CD4-positive, CD25-positive, alpha-beta regulatory T cell (primary cell): ENCODE measurements at regions not wholly inside any gene's neighbourhood (a gene's known extent, or its start where the extent isn't known, plus 50 kb on each side); places are given as distances from the start of the nearest gene placed in this dataset.

Experiments used
- ATAC-seq, 2 donors: fragments of 150-1000 bp; cut with Tn5 transposase; one replicate each; pipeline ENCODE4 v1.10.0; 2021; ENCODE audit warnings: low read depth in 2 of 2, moderate number of reproducible peaks in 2 of 2, moderate library complexity in 1 of 2
- DNase-seq, 3 donors: peaks; one replicate each; pipeline versions ENCODE4 v3.0.0 to v3.0.0-alpha.2; 2012 to 2022; ENCODE audit warnings: mixed read lengths in 1 of 3
- H3K27ac ChIP-seq: one replicate; pipeline ENCODE4 v1.7.0; 2013; ENCODE audit warnings: mild to moderate bottlenecking, low read length; ENCODE audit not compliant: insufficient read depth, poor library complexity, severe bottlenecking
- H3K27me3 ChIP-seq: one replicate; pipeline ENCODE4 v1.7.0; 2013; ENCODE audit warnings: low read length; ENCODE audit not compliant: control insufficient read depth, insufficient read depth
- H3K36me3 ChIP-seq: one replicate; pipeline ENCODE4 v1.7.0; 2013; ENCODE audit warnings: mild to moderate bottlenecking, low read length, moderate library complexity; ENCODE audit not compliant: control insufficient read depth, insufficient read depth
- H3K4me1 ChIP-seq: 2 replicates; pipeline ENCODE4 v1.7.0; 2013; ENCODE audit warnings: mild to moderate bottlenecking, low read length; ENCODE audit not compliant: insufficient read depth, control insufficient read depth, poor library complexity, severe bottlenecking
- H3K4me3 ChIP-seq: one replicate; pipeline ENCODE4 v1.7.0; 2013; ENCODE audit warnings: low read depth, mild to moderate bottlenecking, low read length, moderate library complexity
- H3K9me3 ChIP-seq, 2 experiments: 1 replicate in 1 of 2; 2 replicates in 1 of 2; pipeline ENCODE4 v1.7.0; 2013; ENCODE audit warnings: low read length in 2 of 2, mild to moderate bottlenecking in 1 of 2, moderate library complexity in 1 of 2; ENCODE audit not compliant: control insufficient read depth in 2 of 2
- H3K27ac Mint-ChIP-seq, 3 donors: one replicate each; pipeline ENCODE4 v1.8.0; 2020 to 2022; ENCODE audit warnings: mild to moderate bottlenecking in 3 of 3, mixed read lengths in 3 of 3, moderate library complexity in 2 of 3
- H3K27me3 Mint-ChIP-seq: one replicate; pipeline ENCODE4 v1.8.0; 2022; ENCODE audit warnings: mild to moderate bottlenecking, mixed read lengths
- H3K36me3 Mint-ChIP-seq: one replicate; pipeline ENCODE4 v1.8.0; 2020; ENCODE audit warnings: mixed read lengths
- H3K4me1 Mint-ChIP-seq, 4 donors: one replicate each; pipeline ENCODE4 v1.8.0; 2020 to 2022; ENCODE audit warnings: mixed read lengths in 4 of 4, mild to moderate bottlenecking in 1 of 4
- H3K4me3 Mint-ChIP-seq, 4 donors: one replicate each; pipeline ENCODE4 v1.8.0; 2020 to 2022; ENCODE audit warnings: mild to moderate bottlenecking in 4 of 4, mixed read lengths in 4 of 4, moderate library complexity in 3 of 4
- H3K9me3 Mint-ChIP-seq, 7 donors: one replicate each; pipeline ENCODE4 v1.8.0; 2020 to 2022; ENCODE audit warnings: mixed read lengths in 7 of 7, mild to moderate bottlenecking in 3 of 7, moderate library complexity in 2 of 7

- H3K4me3 Mint-ChIP-seq = no peak overlapping the region
- ATAC-seq (no peak), DNase-seq (no peak)
- Histone ChIP-seq H3K36me3 (no peaks in the 10 kb centered on the region), H3K4me1 (no peaks in the 10 kb centered on the region), H3K27me3 (no peaks in the 10 kb centered on the region), H3K9me3 (peaks cover 0 to 4% of the 10 kb centered on the region in 2 experiments), H3K27ac (no peak overlapping the region), H3K4me3 (no peak overlapping the region)
- no peak overlapping the region for H3K27ac Mint-ChIP-seq
- peaks cover 2 to 35% (median 15%) of the 10 kb centered on the region in 7 donors for H3K9me3 Mint-ChIP-seq
- H3K27me3 Mint-ChIP-seq = no peaks in the 10 kb centered on the region
- no peaks in the 10 kb centered on the region for H3K36me3 Mint-ChIP-seq
- H3K4me1 Mint-ChIP-seq = no peaks in the 10 kb centered on the region
Observed at GRCh38 chr4:30427932-30428331, 292.2 kb upstream of the PCDH7 start.

GRCh38 chr4:30429813-30430761 is 290.1 kb upstream of the PCDH7 start:
- Mint-ChIP-seq H3K27ac (no peak overlapping the region), H3K4me3 (no peak overlapping the region), H3K4me1 (no peaks in the 10 kb centered on the region), H3K9me3 (peaks cover 2 to 32% (median 10%) of the 10 kb centered on the region in 7 donors), H3K27me3 (no peaks in the 10 kb centered on the region), H3K36me3 (no peaks in the 10 kb centered on the region)
- Histone ChIP-seq H3K4me3 (no peak overlapping the region), H3K9me3 (peaks cover 0 to 4% of the 10 kb centered on the region in 2 experiments), H3K27me3 (no peaks in the 10 kb centered on the region), H3K27ac (no peak overlapping the region), H3K36me3 (no peaks in the 10 kb centered on the region), H3K4me1 (no peaks in the 10 kb centered on the region)
- no peak for DNase-seq
- ATAC-seq = no peak

DNA sequence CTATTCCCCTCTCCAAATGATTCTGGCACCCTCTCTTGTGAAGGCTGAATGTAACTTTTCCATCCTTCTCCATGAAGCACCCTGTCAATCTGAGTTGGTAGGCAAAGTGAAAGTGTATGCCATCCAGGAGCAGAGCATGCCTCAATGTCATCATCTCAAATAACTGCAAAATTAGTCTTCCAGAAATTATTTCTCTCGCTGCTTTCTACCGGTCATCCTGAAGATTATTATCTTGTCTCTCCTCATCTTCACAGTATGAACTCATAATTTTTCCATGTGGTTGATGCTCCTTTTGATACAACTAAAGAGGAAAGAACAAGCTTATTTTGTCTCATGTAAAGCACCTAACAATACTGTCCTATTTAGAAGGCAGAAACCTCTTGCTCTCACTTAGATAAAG is 285.5 kb upstream of the PCDH7 start:
- no peaks in the 10 kb centered on the region for H3K27me3 Mint-ChIP-seq
- Histone ChIP-seq H3K4me3 (no peak overlapping the region), H3K4me1 (no peaks in the 10 kb centered on the region), H3K27me3 (no peaks in the 10 kb centered on the region), H3K36me3 (no peaks in the 10 kb centered on the region), H3K27ac (no peak overlapping the region), H3K9me3 (peaks cover 0 to 2% of the 10 kb centered on the region in 2 experiments)
- H3K4me3 Mint-ChIP-seq = no peak overlapping the region
- no peak for ATAC-seq
- peaks cover 1 to 22% (median 11%) of the 10 kb centered on the region in 7 donors for H3K9me3 Mint-ChIP-seq
- H3K4me1 Mint-ChIP-seq = no peaks in the 10 kb centered on the region
- DNase-seq = no peak
- H3K36me3 Mint-ChIP-seq = no peaks in the 10 kb centered on the region
- no peak overlapping the region for H3K27ac Mint-ChIP-seq

GRCh38 chr4:30436394-30436793 is 283.8 kb upstream of the PCDH7 start:
- Mint-ChIP-seq H3K4me1 (no peaks in the 10 kb centered on the region), H3K9me3 (peaks cover 0 to 18% (median 7%) of the 10 kb centered on the region in 7 donors), H3K27me3 (no peaks in the 10 kb centered on the region), H3K27ac (no peak overlapping the region), H3K36me3 (no peaks in the 10 kb centered on the region), H3K4me3 (no peak overlapping the region)
- no peaks in the 10 kb centered on the region for H3K27me3 ChIP-seq
- H3K36me3 ChIP-seq = no peaks in the 10 kb centered on the region
- DNase-seq (no peak), ATAC-seq (no peak)
- H3K27ac ChIP-seq = no peak overlapping the region
- H3K4me1 ChIP-seq = no peaks in the 10 kb centered on the region
- H3K4me3 ChIP-seq = no peak overlapping the region
- peaks cover 0 to 2% of the 10 kb centered on the region in 2 experiments for H3K9me3 ChIP-seq

- no peak overlapping the region for H3K4me3 ChIP-seq
- ATAC-seq = no peak
- H3K4me3 Mint-ChIP-seq = no peak overlapping the region
- no peak for DNase-seq
- no peak overlapping the region for H3K27ac ChIP-seq
- H3K4me1 Mint-ChIP-seq = no peaks in the 10 kb centered on the region
- H3K9me3 ChIP-seq = no peaks in the 10 kb centered on the region
- H3K27me3 ChIP-seq = no peaks in the 10 kb centered on the region
- H3K9me3 Mint-ChIP-seq = peaks cover 0 to 17% (median 5%) of the 10 kb centered on the region in 7 donors
- H3K27me3 Mint-ChIP-seq = no peaks in the 10 kb centered on the region
- no peaks in the 10 kb centered on the region for H3K4me1 ChIP-seq
- H3K36me3 ChIP-seq = no peaks in the 10 kb centered on the region
- no peaks in the 10 kb centered on the region for H3K36me3 Mint-ChIP-seq
- no peak overlapping the region for H3K27ac Mint-ChIP-seq
Observed at GRCh38 chr4:30437316-30437715, 282.9 kb upstream of the PCDH7 start.

DNA sequence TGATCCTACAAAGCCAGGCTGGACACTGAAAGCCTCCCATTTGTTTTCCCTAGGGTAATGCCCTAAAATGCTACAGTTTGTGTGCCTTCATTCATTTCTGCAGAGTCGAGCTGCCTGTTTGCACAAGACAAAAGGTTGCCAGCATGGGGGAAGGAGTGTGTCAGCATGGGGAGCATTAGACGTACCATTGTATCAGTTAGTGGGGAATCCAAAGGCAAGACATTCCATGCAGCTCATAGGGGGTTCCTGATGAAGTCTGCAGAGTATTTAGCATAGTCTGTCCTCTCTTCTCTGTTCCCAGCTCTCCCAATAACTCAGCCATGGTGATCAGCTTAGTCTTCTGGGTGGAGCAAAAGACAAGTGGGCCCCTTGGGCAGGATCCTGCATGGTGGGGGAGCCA is 276.9 kb upstream of the PCDH7 start:
- no peaks in the 10 kb centered on the region for H3K4me1 Mint-ChIP-seq
- Histone ChIP-seq H3K9me3 (peaks cover 0 to 3% of the 10 kb centered on the region in 2 experiments), H3K27me3 (no peaks in the 10 kb centered on the region), H3K4me3 (no peak overlapping the region), H3K27ac (no peak overlapping the region), H3K4me1 (no peaks in the 10 kb centered on the region), H3K36me3 (no peaks in the 10 kb centered on the region)
- H3K27ac Mint-ChIP-seq = peak overlapping the region in 1 of 3 donors; percentile 54
- ATAC-seq = no peak
- no peaks in the 10 kb centered on the region for H3K27me3 Mint-ChIP-seq
- no peak for DNase-seq
- H3K4me3 Mint-ChIP-seq = no peak overlapping the region
- H3K9me3 Mint-ChIP-seq = peaks cover 0 to 7% (median 3%) of the 10 kb centered on the region in 7 donors
- H3K36me3 Mint-ChIP-seq = no peaks in the 10 kb centered on the region

GRCh38 chr4:30450474-30450873 is 269.7 kb upstream of the PCDH7 start:
- Histone ChIP-seq H3K9me3 (no peaks in the 10 kb centered on the region), H3K36me3 (no peaks in the 10 kb centered on the region), H3K4me3 (no peak overlapping the region), H3K4me1 (no peaks in the 10 kb centered on the region), H3K27me3 (no peaks in the 10 kb centered on the region), H3K27ac (no peak overlapping the region)
- H3K9me3 Mint-ChIP-seq = peaks cover 1 to 30% (median 10%) of the 10 kb centered on the region in 7 donors
- DNase-seq (no peak), ATAC-seq (no peak)
- no peaks in the 10 kb centered on the region for H3K27me3 Mint-ChIP-seq
- H3K36me3 Mint-ChIP-seq = no peaks in the 10 kb centered on the region
- H3K4me1 Mint-ChIP-seq = no peaks in the 10 kb centered on the region
- no peak overlapping the region for H3K27ac Mint-ChIP-seq
- no peak overlapping the region for H3K4me3 Mint-ChIP-seq

DNA sequence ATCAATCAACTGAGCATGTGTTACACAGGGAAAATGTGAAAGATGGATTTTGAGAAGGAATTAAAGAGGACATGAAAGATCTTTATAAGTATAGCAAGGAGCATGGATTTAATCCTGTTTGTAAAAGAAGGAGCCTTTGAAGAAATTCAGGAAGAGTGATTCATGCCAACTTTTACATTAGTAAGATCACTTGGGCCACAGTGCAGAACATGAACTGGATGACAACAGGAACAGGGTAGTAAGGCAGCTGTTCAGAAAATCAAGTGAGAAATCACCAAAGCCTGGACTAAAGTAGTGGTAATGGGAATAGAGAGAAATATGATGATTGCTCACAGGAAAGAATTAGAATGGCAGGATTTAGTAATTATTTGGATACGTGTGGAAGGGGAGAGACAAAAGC is 265.7 kb upstream of the PCDH7 start:
- H3K4me3 Mint-ChIP-seq = no peak overlapping the region
- no peaks in the 10 kb centered on the region for H3K4me1 Mint-ChIP-seq
- H3K36me3 Mint-ChIP-seq = no peaks in the 10 kb centered on the region
- Histone ChIP-seq H3K36me3 (no peaks in the 10 kb centered on the region), H3K4me3 (no peak overlapping the region), H3K27ac (no peak overlapping the region), H3K27me3 (no peaks in the 10 kb centered on the region), H3K9me3 (no peaks in the 10 kb centered on the region), H3K4me1 (no peaks in the 10 kb centered on the region)
- no peak overlapping the region for H3K27ac Mint-ChIP-seq
- DNase-seq (no peak), ATAC-seq (no peak)
- H3K27me3 Mint-ChIP-seq = no peaks in the 10 kb centered on the region
- H3K9me3 Mint-ChIP-seq = peaks cover 1 to 36% (median 16%) of the 10 kb centered on the region in 7 donors
